ENCODE measurements at regions not wholly inside any gene's neighbourhood (a gene's known extent, or its start where the extent isn't known, plus 50 kb on each side); places are given as distances from the start of the nearest gene placed in this dataset.

- DNase-seq (ENCODE audit: low read depth), result no peak
- no peak for TF ChIP-seq CTCF (conservative IDR thresholded peaks at IDR 0.05; ENCODE audit: control insufficient read depth, insufficient read depth, low read depth, low read length)
- no peak overlapping the region for H3K4me3 ChIP-seq (ENCODE audit: control insufficient read depth, low read depth, low read length)
Observed at GRCh38 chr2:136188086-136188485, 70.1 kb upstream of the CXCR4 start.

- no peak for TF ChIP-seq CTCF (conservative IDR thresholded peaks at IDR 0.05; ENCODE audit: control insufficient read depth, insufficient read depth, low read depth, low read length)
- peak; percentile 5 for DNase-seq (ENCODE audit: low read depth)
Observed at GRCh38 chr2:136185981-136186776, 68.2 kb upstream of the CXCR4 start.

DNA sequence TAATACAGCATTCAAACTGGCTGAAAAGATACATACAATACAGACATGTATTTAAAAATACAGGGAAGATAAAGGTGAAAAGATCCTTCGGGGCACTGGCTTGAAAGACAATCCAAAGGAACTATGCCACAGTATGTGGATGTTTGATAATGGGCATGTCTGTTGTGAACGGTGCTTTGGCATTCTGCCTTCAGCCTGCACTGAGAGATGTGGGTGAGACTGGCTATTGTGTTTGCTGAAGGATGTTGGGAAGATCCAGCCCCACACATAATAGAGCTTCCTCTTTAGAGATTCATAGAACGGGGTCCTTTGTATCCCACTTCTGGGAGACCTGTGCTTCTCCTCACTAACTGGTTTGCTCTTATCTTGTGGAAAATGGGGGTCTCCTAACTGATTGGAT, 65.1 kb upstream of the CXCR4 start:
- no peak for DNase-seq (ENCODE audit: low read depth)
- TF ChIP-seq CTCF (conservative IDR thresholded peaks at IDR 0.05; ENCODE audit: control insufficient read depth, insufficient read depth, low read depth, low read length), result no peak
- H3K4me3 ChIP-seq (ENCODE audit: control insufficient read depth, low read depth, low read length), result no peak overlapping the region

More at GRCh38 chr2:136185981-136186776, 68.2 kb upstream of the CXCR4 start:
- H3K4me3 ChIP-seq (ENCODE audit: control insufficient read depth, low read depth, low read length), result no peak overlapping the region

DNA sequence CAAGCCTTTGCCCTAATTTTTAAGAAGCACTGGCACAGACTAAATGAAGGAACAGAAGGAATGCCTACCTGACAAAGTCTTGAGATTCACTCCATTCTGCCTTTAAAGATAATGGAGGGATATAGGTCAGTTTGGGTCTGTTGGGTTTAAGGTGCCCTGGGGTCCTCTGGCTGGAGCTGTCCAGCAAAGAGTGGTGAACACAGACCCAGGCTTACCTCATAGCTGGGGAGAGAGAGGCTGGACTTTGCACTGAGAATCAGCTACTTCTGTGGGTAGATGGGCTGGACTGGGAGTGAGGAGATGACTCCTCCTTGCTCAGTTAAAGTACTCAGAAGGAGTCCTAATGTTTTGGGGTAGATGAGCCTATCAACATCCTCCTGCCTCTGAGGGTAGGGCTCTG, 64.4 kb upstream of the CXCR4 start:
- no peak for DNase-seq (ENCODE audit: low read depth)
- H3K4me3 ChIP-seq (ENCODE audit: control insufficient read depth, low read depth, low read length), result no peak overlapping the region
- no peak for TF ChIP-seq CTCF (conservative IDR thresholded peaks at IDR 0.05; ENCODE audit: control insufficient read depth, insufficient read depth, low read depth, low read length)

DNA sequence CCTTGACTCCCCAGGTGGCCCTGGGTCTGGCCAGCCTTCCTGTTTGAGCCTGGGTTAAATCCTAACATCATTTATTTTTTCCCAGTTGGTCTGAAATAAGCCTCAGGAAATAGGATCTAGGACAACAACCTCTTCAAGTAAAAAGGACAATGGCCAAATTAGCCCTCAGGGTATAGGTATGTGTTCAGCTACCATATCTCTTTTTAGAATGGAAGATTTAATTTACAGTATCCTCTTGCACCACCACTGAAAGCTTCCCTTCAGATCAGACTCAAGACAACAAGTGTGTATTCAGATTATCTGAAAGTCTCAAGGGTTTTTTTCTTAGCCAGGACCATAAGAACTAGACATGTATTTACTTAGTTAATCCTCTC, 61.6 kb upstream of the CXCR4 start:
- DNase-seq (ENCODE audit: low read depth), result no peak
- TF ChIP-seq CTCF (conservative IDR thresholded peaks at IDR 0.05; ENCODE audit: control insufficient read depth, insufficient read depth, low read depth, low read length), result no peak
- H3K4me3 ChIP-seq (ENCODE audit: control insufficient read depth, low read depth, low read length), result no peak overlapping the region

DNA sequence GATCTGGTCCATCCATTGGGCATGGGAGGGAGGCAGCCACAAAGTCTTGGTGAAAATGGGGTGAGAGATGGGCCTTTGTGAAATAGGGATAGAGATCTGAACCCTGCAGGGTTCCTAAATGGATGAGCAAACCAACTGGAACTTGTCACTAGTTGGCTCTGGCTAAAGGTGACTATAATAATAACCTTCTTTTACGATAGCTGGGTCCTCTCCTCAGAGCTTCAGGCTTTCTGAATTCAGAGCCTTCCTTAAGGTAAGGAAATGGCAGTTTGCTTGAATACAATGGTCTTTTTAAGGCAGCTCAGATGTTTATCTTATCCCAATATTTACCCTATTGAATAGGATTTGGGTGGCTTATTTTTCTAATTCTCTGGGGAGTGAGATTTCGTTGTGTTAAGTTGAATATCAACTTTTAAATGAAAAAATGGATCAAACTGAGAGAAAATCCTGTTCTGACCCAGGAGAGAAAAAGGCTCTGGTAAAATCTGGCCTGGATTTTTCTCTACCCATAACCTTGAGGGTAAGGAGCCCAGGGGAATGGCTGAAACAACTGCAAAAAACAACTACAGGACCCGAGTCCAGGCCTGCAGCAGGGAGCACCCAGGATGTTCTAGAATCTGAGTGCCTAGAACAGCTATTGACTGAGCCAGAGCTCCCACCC, 61.1 kb upstream of the CXCR4 start:
- no peak for DNase-seq (ENCODE audit: low read depth)
- no peak for TF ChIP-seq CTCF (conservative IDR thresholded peaks at IDR 0.05; ENCODE audit: control insufficient read depth, insufficient read depth, low read depth, low read length)
- no peak overlapping the region for H3K4me3 ChIP-seq (ENCODE audit: control insufficient read depth, low read depth, low read length)

Measured in fibroblast of mammary gland (primary cell).